ENCODE measurements at regions not wholly inside any gene's neighbourhood (a gene's known extent, or its start where the extent isn't known, plus 50 kb on each side); places are given as distances from the start of the nearest gene placed in this dataset.

DNA sequence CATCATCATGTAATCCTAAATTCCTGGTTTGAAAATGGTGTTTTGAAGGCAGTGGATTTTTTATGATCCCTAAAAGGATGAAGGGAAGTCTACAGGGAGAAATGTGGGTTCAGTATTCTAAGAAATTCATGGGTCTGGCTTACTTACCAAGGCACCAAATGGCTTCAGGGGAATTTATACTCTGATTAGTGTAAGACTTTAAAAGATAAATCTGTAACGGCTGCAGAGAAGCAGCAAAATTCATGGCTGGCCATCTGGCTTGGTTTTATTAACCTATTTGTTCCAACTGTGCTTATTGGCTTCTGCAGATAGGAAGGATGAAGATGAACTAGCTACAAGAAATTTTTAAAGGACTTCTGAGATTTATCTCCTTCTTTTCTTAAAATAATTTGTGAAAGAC, 222.8 kb downstream of the TENT4A start:
- DNase-seq: no peak

DNA sequence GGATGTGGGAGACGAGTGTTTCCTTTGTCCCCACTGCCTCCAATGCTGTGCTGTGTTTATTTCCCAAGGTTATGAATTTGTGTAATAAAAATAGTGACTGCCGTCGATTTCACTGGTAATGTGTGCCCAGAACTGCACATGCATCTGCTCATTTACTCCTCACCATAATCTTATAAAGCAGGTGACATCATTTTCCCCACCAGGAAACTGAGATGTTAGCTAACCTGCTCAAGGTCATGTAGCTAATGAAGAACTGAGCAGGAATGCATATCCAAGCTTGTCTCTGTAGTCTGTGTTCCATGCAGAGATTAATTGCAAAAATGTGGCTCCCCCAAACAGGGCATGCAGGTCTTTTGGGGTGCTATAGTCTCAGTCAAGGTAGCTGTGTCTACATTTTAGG, 224.4 kb downstream of the TENT4A start:
- DNase-seq: no peak

DNA sequence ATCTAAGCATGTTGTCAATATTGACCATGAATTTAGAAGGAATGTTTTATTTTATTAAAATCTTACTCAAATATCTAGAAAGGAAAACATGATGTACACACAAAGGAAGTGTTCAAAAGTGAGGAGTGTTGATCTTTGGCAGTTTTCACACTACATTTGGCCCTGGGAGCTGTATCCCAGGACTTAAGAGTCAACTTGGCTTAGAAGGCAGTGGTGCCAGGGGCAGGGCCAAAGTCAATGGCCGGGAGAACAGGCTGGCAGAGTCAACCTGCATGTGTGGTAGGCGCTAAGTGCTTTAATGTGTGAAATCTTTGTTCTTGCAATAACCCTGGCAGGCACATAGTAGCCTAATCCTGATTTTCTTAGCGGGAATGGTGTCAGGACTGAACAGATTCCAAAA, 228.4 kb downstream of the TENT4A start:
- DNase-seq: no peak

DNA sequence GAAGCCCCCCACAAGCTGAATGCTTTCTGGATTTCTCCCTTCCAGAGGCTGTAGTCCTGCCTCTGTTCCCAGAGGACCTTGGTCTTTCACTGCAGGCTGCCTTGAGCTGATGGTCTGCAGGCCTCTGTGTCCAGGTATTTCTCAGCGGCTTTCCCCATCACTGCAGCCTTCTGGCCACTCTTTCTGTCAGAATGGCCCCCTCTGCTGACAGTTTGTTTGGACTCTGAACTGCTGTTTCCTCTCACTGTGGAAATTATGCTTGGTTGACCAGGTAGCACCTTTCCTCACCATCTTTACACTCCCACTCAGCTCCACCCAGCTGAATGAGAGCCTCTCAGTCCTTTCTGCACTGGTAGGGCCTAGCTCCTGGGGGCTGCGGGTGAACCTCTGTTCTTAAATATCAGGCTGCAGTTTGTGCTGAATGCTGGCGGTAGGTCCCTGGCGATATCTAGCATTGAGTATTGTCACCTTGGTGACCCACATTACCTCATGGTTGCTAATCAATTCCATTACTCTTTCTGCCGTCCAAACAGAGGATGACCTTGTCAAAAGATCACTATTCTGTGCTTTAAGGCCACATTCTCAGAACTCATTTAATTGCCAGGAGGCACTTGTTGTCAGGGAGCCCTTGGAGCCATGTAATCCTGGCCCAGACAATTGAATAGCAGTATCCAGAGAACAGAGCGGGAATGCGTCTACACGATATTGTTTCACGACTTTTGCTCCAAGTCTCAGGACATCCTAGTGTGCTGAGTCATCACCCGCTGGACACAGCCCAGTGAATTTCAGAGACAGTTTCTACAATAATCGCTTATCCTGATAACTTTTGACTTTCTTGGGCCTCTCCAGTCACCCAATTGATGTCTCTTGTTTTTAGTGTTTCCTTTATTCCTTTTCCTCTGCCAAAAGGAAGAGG, 230.2 kb downstream of the TENT4A start:
- no peak for DNase-seq

DNA sequence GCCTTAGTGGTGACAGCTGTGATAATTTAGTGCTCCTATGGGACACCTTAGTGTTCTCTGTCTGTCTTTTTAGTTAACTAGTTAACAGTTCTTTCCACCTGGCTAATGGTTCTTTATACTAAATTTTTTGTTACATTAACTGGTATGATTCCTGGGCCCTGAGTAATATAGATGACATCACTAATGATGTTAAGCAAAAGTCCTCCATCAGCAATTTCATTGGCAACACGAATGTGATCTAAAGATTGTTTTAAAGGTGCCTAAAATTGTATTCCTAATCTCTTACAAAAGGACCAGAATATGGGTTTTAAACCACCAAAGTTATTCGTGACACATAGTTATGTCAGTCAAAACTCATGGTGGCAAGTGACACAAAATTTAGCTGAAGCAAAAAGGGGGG, 235.3 kb downstream of the TENT4A start:
- DNase-seq: no peak

DNA sequence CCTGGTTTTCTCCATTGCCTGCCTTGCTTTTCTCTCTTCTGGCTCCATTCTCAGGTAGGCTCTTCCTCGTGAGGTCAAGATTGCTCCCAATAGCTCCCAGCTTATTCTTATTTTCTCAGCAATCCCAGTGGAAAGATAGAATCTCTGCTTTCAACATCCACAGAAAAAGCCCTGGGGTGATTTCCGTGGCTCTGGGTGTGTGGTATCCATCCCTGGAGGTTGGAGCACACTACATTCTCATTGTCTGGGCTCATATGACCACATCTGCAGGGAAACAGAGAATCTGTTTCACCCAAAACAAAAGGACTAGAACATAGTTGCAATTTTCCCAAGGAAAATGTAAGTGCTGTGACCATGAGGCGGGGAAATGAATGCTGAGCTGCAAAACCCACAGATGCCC, 236.0 kb downstream of the TENT4A start:
- DNase-seq: no peak

DNA sequence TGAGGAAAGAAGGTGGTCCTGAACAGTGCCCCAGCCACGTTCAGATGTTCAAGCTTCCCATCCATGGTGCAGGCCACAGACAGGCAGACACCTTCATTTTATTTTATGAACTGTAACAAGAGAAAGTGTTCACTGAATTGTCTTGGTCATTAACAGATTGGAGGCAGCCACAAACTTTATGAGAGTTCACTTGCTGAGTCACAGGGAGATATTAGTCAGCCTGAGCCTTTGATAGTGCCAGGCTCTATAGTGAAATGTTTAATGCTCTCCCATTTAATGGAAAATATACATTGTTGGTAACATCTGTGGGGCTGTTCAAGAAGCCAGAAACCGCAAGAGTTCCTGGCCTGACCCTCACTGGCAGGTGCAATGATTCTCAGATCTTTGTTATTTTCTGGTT, 237.0 kb downstream of the TENT4A start:
- no peak for DNase-seq

DNA sequence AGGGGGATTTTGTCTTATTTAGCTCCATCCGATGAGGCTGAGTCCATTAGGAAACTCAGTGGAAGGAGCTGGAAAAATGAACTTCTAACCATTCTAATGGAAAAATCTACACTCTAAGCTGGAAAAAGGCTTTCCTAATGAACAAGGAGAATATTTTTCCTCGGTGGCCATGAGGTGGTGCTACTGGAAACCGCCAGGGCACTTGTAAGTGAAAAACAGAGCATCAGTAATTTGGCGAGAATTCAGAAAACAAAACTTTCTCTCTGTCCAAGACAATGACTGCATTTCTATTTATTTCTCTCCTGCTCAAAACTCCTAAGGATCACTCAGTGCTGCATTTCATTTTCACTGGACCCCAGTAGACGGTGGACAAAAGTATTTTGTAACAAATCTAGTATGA, 237.6 kb downstream of the TENT4A start:
- no peak for DNase-seq

DNA sequence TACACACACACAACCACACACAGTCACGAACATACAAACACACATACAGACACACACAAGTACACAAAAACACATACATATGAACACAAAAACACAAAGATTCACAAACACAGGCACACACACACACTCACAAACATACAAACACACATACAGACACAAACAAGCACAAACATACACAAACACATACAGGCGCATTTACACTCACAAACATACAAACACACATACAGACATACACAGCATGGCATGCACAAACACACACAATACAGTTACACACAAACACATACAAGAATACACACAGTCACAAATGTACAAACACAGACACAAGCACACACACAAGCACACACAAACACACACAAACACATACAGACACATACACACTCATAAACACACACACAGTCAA, 247.9 kb downstream of the TENT4A start:
- DNase-seq: no peak

DNA sequence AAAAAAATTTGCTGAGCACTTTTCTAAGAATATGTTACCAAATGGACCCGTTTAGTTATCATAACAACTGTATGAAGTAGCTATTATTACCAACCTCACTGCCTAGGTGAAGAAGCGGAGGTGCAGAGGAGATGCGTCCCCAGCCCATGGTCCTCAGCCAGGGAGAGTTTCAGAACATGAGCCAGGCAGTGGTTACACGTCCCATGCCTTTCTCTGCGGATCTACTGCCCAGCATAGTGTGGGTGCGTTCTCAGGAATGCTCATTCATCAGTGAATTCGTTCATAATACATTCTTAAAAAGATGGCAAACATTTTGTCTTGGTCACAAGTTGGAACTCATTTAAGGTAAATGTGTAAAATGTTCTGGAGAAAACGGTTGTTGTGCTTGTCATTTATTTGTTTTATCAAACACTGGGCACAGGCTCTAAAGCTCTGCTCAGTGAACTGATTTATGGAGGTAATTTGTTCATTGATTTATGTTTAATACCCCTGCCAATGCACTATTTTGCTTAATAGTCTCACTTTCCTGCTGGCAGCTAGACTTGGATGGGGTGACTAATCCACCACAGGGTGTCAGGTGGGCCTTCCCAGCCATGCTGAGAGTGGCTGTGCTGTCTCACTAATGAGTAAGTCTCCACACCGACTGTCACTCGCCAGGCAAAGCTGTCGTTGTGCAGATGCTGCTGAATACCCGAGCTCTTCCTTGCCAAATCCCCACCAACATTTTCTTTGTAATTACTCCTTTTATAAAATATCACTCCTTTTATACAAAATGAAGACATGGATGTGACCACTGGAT, 248.8 kb downstream of the TENT4A start:
- DNase-seq: peak; percentile 21

DNA sequence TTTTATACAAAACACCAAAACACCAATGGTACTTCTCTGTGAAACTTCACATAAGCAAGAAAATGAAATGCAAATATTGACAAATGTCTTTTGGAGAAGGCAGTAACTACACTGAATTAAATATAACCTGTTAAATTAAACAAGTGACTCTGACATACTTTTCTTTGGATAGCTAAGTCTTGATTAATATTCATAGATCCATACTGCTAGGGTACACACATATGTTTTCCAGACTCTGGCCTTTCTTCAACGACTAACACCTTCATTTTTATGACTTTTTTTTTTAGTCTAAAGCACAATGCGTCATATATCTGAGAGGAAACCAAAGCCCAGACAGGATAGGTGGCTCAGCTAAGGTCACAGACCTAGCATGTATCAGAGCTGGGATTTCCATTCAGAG, 263.7 kb downstream of the TENT4A start:
- DNase-seq: no peak

DNA sequence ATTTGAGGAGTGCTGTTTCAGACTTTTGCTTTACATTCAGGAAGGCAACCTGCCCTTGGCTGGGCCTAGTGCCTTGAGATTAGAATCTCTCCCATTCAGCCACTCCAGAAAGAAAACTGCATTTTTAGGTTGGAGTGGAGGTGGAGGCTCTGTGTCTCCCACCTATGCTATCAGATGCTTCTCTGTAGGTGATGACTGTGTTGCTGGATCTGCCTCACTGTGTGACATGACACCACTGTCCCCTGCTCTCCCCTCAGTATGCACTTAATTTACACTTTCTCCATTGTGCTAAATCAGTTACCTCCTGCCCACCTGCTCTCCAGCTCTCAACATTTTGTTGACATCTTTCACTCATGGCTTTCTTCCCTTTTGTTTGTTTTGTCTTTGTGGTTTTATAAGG, 265.8 kb downstream of the TENT4A start:
- no peak for DNase-seq

DNA sequence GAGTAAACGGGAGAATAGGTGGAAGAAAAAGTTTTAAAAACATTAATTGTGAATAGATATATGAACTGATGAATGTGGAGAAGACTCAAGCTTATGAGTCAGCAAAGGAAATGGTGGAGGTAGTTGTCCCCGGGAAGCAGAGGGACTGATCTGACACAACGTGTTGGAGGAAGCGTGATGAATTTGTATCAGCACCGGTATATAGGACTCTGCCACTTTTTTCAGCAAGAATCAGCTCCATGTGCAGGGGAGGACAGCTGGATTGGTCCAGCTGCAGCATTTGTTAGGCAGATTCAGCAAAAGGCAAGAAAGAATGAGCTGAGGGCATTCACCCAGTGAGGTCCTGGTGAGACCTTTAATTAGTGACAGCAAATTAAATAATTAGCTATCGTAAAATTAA, 276.0 kb downstream of the TENT4A start:
- no peak for DNase-seq

DNA sequence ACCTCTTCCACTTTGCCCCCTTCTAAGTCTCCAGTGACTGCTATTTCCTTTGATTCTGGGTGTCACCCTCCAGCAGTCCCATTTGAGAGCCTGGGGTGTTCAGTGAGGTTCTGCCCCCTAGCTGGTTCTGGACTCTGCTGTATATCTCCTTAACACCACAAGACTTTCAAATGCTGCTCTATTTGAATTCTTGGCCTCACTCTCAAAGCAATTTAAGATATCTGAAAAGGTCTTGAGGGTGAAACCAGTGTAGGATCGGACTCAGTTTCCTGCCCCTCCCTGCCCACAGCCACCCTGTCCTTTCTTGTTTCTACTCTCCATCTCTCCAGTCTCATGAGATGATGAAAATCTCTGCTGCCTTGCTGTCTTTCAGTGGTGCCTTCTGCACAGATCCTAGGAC, 280.9 kb downstream of the TENT4A start:
- DNase-seq: no peak

DNA sequence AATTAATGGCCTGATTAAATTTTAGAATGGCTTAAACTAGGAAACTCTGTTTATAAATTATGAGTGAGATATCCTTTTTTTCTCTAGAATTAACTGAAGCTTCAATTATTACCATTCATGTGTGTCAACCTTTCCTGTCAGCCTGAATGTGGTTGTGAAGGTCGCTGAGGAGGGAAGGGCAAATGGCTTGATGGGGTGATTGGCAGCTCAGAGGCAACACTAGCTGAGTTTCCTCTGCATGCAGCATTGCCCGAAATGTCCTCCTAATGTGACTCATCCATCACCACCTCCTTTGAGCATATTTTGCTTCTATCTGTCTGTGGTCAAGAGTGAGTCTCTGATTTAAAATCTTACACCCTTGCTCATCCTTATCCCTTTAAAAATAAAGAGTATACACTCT, 281.9 kb downstream of the TENT4A start:
- DNase-seq: no peak

DNA sequence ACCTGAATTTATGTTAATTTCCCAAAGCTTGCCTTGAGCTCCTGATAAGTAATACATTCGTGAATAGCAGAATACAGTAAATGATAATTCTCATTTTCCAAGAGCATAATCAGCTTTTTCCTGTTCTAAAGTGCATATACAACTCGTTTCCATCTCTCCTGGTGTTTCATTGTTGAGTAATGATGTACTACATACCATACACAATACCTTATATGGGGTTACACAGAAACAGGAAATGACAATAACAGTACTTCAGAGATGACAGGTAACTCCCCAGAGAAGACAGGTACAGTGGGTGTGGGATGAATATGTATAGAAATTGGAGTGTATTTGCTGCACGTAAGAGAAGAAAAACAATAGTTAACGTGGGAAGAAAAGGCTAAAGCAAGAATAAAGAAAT, 287.1 kb downstream of the TENT4A start:
- DNase-seq: no peak

DNA sequence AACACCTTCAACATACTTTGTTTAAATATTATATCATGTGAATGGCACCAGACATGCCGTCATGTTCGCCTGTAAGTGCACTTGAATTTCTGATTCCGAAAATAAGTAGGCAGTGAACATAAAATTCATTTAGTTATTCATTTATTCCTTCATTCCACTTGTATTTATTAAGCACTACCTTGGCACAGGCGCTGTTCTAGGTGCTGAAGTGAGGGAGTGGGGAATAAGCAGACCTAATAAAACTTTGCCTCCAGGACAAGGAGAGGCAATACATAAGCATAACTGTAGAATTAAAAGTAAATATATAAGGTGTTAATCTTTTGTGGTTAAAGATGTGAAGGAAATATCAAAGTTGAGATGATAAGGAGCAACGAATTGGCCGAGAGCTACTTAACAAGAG, 297.4 kb downstream of the TENT4A start:
- peak; percentile 19 for DNase-seq

DNA sequence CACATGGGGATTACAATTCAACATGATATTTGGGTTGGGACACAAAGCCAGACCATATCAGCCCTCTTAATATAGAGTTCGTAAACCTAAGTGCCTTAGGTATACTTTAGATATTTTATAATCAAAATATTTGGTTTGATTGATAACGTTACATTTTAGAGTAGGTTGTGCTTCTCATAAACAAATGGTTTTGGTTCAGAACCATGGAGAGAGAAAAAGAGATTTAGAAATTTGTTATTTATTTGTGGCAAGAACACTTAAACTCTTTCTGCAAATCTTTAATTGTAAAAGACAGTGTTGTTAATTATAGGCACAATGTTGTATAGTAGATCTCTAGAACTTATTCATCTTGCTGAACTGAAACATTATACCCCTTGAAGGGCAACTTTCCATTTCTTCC, 298.8 kb downstream of the TENT4A start:
- DNase-seq: no peak

DNA sequence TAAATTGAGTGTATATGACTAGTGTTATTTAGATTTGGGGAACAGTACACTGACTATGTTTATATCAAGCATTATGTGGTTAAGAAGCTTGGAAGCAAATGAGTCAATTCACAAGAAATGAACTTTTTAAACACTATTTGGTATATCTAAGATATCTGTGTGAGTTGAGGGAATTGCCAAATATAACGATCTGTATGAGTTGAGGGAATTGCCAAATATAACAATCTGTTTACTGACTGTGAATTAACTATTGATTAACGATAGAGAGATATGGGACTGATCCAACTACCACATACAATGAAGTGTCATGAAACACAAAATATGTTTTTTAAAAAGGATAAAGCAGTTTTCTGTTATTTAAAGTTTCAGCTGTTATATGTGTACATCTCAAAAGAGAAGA, 301.4 kb downstream of the TENT4A start:
- DNase-seq: no peak

DNA sequence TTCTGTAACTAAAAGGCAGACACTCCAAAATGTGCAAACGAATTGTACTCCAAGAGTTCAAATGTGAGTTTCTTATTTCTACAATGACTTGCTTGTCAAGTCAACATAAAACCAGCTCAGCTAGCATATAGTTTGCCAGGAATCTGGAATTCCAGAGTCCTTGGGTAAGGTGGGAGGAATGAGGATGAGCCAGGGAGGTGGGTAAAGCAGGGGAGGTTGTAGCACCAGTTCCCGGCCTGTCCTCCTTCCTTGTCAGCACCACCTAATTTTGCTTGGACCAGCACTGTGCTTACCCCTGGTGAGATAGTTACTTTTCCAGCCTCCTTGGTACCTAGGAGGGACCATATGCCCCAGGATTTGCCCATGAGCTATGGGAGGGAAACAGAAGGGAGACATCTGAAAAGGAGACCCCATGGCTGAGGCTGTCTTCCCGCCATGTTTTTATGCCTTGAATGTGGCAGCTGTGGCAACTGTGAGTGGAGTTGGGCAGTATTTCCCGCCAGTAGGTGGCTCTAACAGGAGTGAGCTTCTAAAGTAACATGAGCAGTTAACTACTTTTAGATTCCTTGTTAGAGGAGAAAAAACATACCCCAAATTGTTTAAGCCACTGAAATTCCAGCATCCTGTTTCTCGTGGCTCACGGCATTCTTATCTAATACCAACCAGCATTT, 302.5 kb downstream of the TENT4A start:
- DNase-seq: no peak

DNA sequence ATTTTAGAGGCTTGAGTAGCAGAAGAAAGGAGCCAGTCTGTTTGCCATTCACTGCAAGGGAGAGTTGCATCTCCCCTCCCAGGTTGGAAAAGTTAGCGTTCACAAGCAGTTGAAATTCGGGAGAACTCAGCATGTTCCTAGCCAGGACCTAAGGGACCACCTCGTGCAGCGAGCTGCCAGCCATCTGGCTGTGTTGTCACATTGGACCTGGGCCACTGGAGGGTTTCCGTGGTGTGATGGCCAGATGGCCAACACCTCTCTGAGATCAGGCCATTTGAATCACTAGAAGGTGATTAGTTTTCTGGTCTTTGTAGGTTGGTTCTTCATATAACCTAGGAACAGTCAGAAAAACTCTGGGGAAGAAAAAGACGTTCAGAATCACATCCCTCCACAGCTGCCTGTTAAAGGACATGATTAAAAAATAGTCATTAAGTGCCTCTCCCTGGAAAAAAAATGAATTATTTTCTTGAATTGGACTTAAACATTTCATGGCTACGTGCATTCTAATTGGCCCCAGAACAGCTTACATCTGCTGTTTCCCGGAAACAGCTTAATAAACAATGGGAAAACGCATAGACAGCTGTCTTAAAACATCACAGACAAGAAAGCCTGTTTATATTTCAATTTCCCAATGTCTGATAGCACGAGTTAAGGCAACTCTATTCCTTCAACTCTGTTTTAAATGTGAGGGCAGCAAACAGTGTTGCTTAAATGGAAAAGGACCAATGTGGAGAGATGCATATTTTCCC, 303.9 kb downstream of the TENT4A start:
- DNase-seq: peak; percentile 16

DNA sequence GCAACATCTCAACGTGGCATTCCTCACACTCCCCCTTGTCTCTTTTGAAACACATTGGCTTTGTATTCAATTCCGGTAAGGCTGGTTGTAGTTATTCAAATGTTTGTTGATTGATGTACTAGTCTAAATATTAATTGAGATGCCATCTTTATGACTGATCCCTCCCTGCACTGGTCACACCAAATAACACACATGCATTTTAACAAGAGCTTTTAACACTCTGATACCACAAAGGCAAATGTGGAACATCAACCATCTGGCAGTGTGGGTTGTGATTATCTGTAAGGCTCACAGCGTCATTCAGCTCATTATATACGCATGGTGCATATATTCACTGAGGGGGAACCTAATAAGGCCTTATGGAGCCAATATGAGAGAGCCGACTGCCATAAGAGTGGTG, 305.0 kb downstream of the TENT4A start:
- peak; percentile 53 for DNase-seq

DNA sequence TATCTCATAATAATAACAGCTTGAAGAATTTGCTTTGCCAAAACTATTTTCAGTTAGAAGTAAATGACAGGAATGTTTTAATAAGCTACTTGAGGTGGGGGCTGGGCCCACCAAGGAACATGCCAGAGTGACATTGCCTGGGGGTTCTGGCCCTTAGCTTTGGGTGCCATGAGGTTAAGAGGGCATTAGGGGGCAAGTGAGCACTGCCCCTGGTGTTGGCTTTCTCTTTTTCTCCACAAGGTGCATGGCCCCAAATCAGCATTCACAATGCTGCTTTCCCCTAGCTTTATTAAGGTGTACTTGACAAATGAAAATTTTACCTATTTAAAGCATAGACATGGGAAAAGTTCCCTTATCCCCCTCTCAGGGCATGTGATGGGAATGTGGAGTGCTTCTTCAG, 305.4 kb downstream of the TENT4A start:
- DNase-seq: no peak
